GM19324 (cell line): ENCODE measurements at regions not wholly inside any gene's neighbourhood (a gene's known extent, or its start where the extent isn't known, plus 50 kb on each side); places are given as distances from the start of the nearest gene placed in this dataset.
"Not testable (repeated sequence)": the region's sequence is repeated elsewhere in the genome, so short reads cannot be mapped to it uniquely, and the experiment has no call there.

ENCODE experiments used
- ATAC-seq: cut with Tn5 transposase; IDR thresholded peaks from one replicate; pipeline ENCODE4 v1.9.1; 2021; ENCODE audit warnings: mild to moderate bottlenecking, moderate library complexity; ENCODE audit not compliant: unreplicated experiment, low FRiP score

DNA sequence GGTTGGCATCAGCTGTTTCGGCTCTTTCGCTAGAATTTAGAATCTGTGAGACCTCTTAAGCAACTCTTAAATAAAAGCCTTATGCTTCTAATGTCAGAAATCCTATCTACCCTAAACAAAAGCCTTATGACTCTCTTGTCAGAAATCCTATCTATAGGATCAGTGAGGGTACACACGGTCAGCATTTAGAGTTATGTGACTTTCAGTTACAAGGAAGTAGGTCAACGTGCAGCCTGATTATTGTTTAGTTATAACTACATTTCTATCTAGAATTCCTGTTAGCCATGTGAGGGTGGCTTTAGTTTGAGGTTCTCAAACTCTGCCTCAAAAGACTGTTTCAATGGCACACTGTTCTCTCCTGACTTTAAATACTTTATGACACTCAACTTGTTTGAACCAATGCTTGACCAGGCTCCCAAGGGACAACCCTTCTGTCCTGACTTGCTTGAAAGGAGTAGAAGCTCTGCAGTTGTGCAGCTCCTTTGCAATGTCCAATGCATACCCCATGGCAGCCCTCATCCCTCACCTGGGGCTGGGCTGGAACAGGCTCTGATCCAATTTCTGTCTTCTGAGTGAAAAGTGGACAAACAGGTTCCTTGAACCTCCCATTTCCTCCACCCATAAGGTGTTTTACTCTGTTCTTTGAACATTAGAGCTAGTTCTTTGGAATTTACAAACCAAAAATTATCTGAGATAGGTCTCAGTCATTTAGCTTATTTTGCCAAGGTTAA lies 251.6 kb upstream of the PIK3R1 start:
- ATAC-seq, result no peak

DNA sequence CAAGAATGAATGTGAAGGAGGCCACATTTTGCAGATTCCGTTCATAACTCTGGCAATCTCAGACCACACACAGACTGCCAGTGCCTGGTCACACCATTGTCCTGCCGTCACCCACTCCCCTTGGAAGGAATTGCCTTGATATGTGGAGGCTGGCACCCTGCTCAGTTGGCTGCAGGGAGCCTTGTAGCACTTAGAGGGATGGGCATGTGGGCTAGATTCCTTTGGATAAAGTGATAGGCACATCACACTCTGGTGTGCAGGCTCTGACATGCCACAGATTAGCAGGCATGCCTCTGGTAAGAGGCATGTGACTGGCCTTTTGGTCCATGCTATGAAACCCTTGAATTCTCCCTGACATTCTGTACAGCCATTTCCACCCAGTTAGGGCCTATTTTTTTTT lies 254.6 kb upstream of the PIK3R1 start:
- ATAC-seq, result no peak

DNA sequence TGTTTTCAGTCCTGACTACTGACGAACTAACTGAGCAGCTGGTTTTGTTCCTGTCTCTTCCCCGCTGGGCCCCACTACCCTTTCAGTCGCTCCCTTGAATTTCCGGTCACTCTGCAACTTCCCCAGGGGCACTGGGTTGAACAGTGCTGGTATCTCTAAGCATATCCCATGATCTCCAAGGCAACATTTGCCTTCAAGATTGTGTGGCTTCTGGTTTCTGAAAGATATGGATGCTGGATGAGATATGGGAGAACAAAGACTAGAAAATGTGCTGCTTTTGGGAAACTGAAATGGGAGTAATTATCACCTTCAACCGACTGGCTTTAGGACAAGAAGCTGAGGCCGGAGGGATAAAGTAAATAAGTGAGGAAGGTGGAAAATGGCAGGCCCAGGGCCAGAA lies 258.2 kb upstream of the PIK3R1 start:
- no peak for ATAC-seq

DNA sequence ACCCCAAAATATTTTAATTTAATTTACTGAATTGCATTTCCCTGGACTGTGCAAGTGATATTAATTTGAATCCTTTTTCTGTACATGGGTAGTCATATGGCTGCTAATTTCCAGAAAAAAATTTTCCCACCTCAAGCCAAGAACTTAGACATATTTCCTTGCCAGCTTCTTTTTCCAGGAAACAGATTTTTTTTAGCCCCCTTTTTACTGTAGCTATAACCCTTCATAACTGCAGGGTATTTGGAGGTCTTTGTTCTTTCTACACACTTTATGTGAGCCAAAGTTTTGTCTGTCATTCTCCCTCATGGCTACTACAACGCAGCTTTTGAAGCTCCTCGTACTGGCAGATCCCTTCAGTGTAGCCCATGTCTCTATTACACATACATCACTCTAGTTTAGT lies 261.2 kb upstream of the PIK3R1 start:
- no peak for ATAC-seq

DNA sequence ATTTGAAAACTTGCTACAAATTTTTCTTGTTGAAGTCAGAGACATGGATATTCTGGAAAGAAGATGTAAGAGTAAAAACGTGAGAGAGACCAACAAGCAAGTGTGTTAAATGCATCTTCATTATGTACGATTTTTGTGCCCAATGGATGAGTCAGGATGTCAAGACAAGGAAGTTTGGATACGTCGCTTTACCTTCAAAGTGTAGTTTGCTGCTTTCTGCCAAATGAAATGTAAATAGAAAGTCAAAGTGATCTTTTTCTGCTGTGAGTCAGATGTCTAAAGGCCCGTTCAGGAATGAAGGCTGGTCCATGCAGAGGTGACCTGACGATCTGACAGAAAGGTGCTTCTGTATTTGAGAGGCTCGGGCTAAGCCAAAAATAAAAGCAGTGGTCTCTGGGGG lies 273.1 kb upstream of the PIK3R1 start:
- no peak for ATAC-seq

DNA sequence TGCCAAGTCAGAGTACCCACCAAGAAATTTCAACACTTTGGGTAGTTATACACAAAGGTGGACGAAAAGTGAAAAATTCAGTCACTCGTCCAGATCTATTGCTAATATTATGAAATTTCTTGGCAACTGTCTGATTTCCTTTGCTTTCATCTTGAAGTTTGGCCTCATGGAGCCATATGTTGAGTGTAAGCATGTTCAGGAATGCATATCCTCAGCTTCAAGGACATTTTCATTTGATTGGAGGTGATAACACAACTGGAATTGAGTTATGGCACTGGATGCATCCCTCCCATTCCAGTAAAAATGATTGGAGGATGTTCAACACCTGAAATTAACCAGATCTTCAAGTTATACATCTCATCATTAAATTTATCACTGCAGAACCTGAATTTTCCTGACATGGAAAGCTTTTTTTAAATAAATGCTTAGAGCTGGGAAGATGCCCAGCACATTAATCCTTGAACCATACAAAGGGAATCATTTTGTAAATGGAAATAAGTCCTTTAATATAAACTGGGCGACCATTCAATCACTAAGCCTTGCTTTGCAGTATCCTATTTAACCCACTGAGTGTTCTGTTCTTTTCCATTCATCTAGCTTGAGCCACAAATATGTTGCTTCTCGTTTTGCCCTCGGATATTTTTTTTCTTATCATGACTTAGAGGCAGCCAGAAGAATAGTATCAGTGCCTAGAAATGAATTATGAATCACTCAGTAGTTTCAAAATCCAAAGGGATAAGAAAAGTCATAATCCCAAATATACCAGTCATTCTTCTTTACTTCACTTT lies 273.7 kb upstream of the PIK3R1 start:
- no peak for ATAC-seq

DNA sequence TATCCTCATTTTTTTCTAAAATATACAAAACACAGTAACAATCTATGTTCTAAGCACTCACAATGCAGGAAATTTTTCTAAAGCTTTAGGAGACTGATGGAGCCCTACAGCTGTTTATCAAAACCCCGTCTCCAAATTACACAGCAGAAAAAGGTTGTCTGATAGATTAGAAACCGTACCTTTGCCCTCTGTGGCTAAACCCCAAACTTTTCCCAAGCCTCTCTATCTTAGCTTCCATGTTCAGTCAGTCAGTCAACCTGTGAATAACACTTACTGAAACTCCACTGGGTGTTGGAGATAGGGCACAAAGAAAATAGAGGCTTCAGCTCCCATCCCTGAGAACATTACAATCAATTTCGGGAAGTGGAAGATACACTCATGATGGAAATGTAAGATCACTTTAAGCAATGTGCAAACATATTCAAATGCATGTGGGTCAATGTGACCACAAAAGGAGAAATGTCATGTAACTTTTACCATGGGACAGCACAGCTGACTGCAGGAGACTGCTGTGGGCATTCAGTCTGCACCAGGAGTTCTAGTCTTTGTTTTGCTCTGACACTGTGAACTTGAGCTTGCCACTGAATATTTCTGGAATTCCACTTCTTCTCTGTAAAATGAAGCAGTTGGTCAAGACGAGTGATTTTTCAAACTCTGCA lies 279.5 kb upstream of the PIK3R1 start:
- ATAC-seq, result no peak

DNA sequence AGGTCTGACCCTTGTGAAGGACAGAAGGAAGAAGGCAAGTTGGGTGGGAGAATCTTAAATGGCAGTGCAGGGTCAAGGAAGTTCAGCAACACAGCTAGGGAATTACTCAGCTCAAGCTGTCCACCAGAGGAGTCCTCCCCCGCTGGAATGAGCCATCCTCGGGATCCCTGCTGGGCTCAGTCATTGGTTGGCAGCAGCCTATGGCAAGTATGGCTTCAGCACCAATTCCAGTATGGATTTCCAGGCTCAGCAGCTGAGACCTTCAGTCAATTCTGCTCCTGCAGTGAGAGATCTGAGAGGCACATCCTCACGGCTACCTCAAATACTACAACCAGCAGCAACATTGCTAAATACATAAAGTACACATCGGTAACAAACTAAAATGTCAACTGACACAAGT lies 280.6 kb upstream of the PIK3R1 start:
- ATAC-seq, result no peak

DNA sequence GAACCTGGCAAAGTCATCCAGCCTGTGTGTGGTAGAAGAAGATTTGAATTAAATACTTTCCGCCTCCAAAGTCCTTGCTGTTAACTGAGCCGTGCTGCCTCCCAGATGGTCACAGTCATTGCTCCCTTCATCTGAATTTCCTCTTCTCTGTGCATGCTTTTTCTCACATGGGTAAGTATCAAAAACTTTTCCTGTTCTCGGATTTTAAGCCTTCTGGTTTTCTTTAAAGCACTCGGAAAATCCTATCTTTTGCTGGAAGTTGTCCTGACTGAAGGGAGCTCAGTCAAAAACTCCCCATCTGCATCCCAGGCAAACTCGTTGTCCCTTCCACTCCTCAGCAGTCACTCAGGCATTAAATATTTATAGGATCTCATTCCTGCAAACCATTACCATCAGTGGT lies 290.0 kb upstream of the PIK3R1 start:
- no peak for ATAC-seq

DNA sequence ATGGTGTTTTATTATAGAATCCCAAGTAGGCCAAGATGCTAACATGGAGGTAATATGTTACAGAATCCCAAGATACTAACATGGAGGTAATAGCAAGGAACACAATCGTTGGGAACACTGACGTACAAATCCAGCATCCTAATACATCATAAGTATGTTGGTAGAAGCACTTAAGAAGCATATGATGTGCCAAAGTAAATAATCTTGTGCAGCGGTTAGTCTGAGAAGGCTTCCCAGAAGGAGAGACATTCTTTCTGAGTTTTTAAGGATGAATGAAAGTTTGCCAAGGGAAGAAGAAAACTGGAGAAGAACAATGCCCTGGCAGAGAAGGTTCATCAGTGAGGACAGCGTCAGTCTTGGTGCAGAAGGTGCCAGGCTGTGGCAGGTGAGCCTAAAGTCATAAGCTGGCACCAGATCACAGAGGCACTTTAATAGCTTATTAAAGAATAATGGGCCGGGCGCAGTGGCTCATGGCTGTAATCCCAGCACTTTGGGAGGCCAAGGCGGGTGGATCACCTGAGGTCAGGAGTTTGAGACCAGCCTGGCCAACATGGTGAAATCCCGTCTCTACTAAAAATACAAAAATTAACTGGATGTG lies 294.5 kb upstream of the PIK3R1 start:
- ATAC-seq, result no peak

DNA sequence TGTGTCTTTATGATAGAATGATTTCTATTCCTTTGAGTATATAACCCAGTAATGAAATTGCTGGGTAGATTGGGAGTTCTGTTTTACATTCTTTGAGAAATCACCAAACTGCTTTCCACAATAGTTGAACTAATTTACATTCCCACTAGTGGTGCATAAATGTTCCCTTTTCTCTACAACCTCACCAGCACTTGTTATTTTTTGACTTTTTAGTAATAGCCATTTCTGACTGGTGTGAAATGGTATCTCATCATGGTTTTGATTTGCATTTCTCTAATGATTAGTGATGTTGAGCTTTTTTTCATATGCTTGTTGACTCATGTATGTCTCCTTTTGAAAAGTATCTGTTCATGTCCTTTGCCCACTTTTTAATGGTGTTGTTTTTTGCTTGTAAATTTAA lies 296.0 kb upstream of the PIK3R1 start:
- ATAC-seq, result not testable (repeated sequence)

DNA sequence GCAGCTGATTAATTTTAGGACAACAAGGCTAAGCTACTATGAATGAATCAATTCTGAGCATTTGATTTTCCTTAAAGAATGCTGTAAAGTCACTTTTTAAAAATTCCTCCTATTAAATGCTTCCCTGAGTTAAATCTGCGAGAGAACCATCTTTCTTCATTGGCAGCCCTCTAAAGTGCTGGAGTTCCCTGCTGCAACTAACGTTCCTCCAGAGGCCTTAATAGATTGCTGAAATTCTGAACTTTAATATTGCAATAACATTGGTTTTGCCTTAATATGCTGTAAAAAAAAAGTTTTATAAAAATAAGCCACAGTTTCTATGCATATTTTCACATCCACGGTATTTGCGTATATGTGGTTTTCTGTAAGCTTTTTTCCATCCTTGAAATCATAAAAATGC lies 298.0 kb upstream of the PIK3R1 start:
- ATAC-seq, result no peak

DNA sequence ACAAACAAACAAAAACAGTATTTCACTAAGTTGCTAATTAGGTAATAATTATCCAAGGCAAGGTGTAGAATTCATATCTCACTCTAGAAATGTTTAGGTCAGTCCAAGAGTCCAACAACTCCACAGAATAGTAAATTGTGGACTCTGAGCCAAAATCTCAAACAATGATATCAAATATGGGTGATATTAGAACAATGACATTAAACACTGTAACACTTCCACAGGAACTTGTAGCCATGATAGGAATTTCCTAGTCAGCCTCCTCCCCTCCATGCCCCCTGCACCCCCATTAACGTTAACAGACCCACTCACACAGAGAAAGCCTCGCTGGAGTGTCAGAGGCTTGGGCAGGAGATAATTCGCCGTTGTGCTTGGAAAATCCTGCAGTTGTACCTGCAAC lies 305.0 kb upstream of the PIK3R1 start:
- no peak for ATAC-seq

DNA sequence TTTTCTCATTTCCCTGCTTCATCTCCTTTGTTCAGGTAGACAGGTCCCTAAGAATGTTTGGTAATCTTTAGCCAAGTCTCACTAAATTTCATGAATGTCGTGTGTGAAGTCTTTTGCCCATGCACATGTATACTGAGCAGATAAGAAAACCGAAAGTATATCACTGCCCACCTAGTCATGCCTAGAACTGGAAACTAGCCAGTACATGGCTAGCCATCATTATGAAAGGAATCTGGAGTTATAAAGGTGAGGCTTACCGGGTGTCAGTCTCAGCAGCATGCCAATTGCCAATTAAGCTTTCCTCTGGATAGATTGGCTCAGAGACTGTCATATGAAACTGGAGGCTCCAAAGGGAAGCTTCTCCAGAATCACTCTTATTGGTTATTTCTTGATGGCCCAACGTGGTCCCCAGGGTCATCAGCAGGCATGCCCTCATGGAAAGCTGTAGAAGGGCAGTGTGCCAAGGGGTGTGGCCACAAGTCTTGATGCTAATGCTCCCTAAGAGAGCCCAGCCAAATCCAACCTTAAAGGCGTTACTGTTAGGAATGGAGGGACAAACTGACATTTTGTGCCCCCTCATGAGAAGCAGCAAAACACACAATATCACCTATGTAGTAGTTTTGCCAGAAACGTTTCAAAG lies 307.3 kb upstream of the PIK3R1 start:
- ATAC-seq, result no peak

DNA sequence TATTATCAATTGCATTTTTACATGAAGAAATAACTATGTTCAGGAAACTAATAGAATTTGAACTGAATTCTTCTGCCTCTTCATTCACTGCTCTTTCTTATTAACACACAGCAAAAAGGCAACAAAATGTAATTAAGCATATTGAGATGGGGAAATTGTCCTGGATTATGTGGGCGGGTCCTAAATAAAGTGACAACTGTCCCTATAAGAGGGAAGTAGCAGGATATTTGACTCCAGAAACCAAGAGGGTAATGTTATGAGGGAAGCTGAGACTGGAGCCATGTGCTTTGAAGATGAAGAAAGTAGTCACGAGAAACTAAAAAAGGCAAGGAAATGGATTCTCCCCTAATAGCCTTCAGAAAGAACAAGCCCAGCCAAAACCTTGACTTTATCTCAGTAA lies 311.2 kb upstream of the PIK3R1 start:
- ATAC-seq, result no peak

DNA sequence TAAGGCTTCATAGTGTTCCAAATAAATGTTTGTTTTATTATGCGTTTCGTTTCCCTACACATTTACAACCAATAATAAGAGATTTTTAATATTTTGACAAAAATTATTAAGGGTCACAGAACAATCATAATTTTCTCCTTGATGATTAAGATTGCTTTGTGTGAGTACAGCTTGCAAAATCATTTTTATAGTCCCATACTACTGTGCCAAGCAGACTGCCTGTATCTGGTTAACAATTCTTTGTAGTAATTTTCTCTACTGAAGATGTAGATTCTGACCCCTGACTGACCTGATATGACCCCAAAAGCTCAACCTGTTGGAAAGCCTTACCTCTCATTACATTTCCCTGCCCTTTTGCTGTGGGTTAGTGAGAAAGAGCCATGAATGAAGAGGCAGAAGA lies 311.9 kb upstream of the PIK3R1 start:
- ATAC-seq, result no peak

DNA sequence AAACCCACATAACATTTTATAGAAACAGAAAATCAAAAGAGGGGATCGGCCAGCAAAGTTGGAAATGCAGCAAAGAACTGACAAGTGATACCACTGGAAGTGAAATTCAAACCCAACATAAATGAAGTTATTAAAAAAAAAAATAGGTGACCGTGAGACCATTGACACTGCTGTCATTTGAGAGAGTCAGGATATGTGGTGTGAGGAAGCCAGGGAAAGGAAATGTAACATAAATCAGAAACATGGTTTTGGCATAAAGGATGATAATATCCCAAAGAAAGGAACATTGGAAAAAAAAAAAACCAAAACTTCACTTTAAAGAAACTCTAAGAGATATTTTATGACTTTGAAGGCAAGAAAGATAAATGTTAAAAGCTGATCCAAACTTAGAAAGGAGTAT lies 312.4 kb upstream of the PIK3R1 start:
- ATAC-seq, result no peak

DNA sequence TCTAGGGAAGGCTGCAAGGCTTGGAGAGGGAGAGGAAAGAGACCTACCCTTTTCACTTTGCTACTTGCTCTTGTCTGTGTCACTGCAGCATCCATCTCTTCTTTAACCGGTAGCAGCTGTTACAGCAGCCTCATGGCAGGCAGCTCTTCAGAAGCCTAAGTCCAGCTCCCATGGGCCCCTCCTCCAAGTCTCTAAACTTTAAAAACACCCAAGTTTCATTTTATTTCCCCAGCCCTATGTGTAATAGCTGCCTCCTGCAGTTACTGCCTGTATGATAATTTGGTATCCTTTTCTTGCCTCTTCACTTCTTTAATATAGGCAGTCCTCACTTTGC lies 313.1 kb upstream of the PIK3R1 start:
- no peak for ATAC-seq

DNA sequence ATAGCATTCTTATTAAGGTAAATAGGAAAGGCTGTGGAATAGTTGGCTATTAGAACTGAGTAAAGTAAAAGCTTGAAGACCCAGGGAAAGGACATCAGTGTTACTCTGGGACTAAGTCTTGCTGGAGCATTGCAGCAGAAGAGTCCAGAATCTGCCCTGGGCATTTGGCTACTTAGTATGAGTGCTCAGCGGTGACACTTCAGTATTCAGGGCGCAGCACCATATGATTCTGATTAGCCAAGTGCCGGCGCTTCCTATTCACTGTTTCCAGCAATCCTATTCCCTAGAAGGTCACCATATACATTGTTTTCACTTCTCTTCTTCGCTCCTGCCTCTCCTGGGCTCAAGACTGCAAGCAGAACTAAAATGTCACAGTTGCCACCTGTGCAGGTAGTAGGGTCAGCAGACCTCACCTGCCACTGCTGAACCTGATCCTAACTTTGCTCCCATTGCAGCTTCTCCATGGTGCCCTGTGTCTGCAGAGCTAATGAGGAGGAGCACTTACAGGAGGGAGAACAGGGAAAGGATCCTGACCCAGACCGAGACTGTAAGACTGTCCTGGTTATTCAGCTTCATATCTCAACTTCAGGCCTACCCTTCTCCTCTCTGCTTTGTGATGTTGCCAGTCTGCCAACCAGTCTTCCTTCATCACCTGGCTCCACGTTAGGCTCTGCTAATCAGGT lies 313.6 kb upstream of the PIK3R1 start:
- ATAC-seq, result no peak

DNA sequence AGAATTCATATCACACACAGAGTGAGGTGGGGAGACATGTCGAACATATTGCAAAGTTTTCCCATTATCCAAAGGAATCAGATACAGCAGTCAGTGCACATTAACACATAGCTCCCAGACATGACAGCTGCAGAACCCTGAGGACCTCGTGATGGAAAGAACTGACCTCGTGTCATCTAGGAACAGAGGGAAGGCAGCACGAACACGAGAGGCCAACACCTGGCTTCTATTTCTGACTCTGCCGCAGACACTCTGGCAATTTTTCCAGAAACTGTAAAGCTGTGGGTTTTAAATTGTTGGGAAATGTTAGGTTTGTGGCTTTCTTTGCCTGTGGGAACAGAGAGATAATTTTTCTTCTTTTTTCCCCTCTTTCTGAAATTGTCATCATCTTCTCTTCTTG lies 315.0 kb upstream of the PIK3R1 start:
- no peak for ATAC-seq
